Progenitor cell of endocrine pancreas (in vitro differentiated cells): ENCODE measurements at regions not wholly inside any gene's neighbourhood (a gene's known extent, or its start where the extent isn't known, plus 50 kb on each side); places are given as distances from the start of the nearest gene placed in this dataset. TPM values are rescaled to one million over a fixed set of nuclear protein-coding genes. Genes with fewer than 3 reads are reported as not detected.
"Not testable (repeated sequence)": the region's sequence is repeated elsewhere in the genome, so short reads cannot be mapped to it uniquely, and the experiment has no call there.

Experiments used
- DNase-seq: peaks from one replicate; pipeline ENCODE4 v3.0.0; 2021; ENCODE audit warnings: low spot score; ENCODE audit not compliant: unreplicated experiment
- H3K27ac Mint-ChIP-seq: 2 replicates; pipeline ENCODE4 v1.8.0; 2021; ENCODE audit warnings: mild to moderate bottlenecking, moderate library complexity, mixed read lengths
- H3K27me3 Mint-ChIP-seq: 2 replicates; pipeline ENCODE4 v1.8.0; 2021; ENCODE audit warnings: mixed read lengths
- H3K36me3 Mint-ChIP-seq: 2 replicates; pipeline ENCODE4 v1.8.0; 2022; ENCODE audit warnings: mixed read lengths; ENCODE audit not compliant: insufficient read depth
- H3K4me1 Mint-ChIP-seq: 2 replicates; pipeline ENCODE4 v1.8.0; 2021; ENCODE audit warnings: low read depth, mixed read lengths
- H3K4me3 Mint-ChIP-seq: 2 replicates; pipeline ENCODE4 v1.8.0; 2021; ENCODE audit warnings: low read depth, mild to moderate bottlenecking, moderate library complexity, mixed read lengths
- H3K9me3 Mint-ChIP-seq: 2 replicates; pipeline ENCODE4 v1.8.0; 2021; ENCODE audit warnings: low read depth, mixed read lengths
- CTCF ChIP-seq: fragments of 200-600 bp; sonication (generic); IDR thresholded peaks from one replicate; pipeline ENCODE4 v1.5.0; 2021; ENCODE audit warnings: antibody characterized with exemption, mild to moderate bottlenecking; ENCODE audit not compliant: unreplicated experiment
- microRNA-seq: library from miRNA; unstranded; fragments of <30 nt; microRNA quantifications from one replicate; pipeline ENCODE4 v1.1.0, GENCODE V29; 2020; ENCODE audit warnings: borderline number of aligned reads; ENCODE audit not compliant: unreplicated experiment

- Mint-ChIP-seq H3K9me3 (no peaks in the 10 kb centered on the region), H3K27ac (peak overlapping the region; percentile 92), H3K36me3 (no peaks in the 10 kb centered on the region), H3K4me3 (peak overlapping the region; percentile 85), H3K27me3 (no peaks in the 10 kb centered on the region), H3K4me1 (peaks cover 5% of the 10 kb centered on the region)
- peak; percentile 20 for TF ChIP-seq CTCF
- peak; percentile 91 for DNase-seq
These were observed 52.5 kb upstream of the ROPN1B start for GRCh38 chr3:125916376-125916978.

- H3K27ac Mint-ChIP-seq = peak overlapping the region; percentile 92
- DNase-seq, H3K27me3 Mint-ChIP-seq, H3K9me3 Mint-ChIP-seq, H3K36me3 Mint-ChIP-seq, H3K4me1 Mint-ChIP-seq: not testable (repeated sequence)
- H3K4me3 Mint-ChIP-seq = peak overlapping the region; percentile 85
These were observed 51.9 kb upstream of the ROPN1B start for GRCh38 chr3:125917020-125917549.

- not testable (repeated sequence) for H3K9me3 Mint-ChIP-seq, DNase-seq, H3K36me3 Mint-ChIP-seq, H3K27ac Mint-ChIP-seq, H3K4me1 Mint-ChIP-seq, H3K27me3 Mint-ChIP-seq, H3K4me3 Mint-ChIP-seq
These were observed 51.0 kb upstream of the ROPN1B start for GRCh38 chr3:125918024-125918423.

GRCh38 chr3:125918451-125918850 is 50.5 kb upstream of the ROPN1B start:
- not testable (repeated sequence) for H3K4me1 Mint-ChIP-seq, H3K4me3 Mint-ChIP-seq, DNase-seq, H3K36me3 Mint-ChIP-seq, H3K9me3 Mint-ChIP-seq, H3K27ac Mint-ChIP-seq, H3K27me3 Mint-ChIP-seq

- not testable (repeated sequence) for H3K27ac Mint-ChIP-seq, H3K9me3 Mint-ChIP-seq, H3K4me1 Mint-ChIP-seq, H3K36me3 Mint-ChIP-seq, DNase-seq, H3K27me3 Mint-ChIP-seq, H3K4me3 Mint-ChIP-seq
These were observed 50.1 kb upstream of the ROPN1B start for GRCh38 chr3:125918866-125919265.

Small RNA genes in the stretch of these regions (microRNA-seq; reads per million reads assigned to microRNA genes)
- gene MIR548I1 = not detected
